ENCODE measurements at regions not wholly inside any gene's neighbourhood (a gene's known extent, or its start where the extent isn't known, plus 50 kb on each side); places are given as distances from the start of the nearest gene placed in this dataset.

- TF ChIP-seq CTCF (conservative IDR thresholded peaks at IDR 0.05; ENCODE audit: low read depth, low read length): no peak
- TF ChIP-seq POLR2A (IDR thresholded peaks at IDR 0.05; ENCODE audit: low read depth, low read length): no peak
- TF ChIP-seq NFE2L2 (IDR thresholded peaks at IDR 0.05; ENCODE audit: low read depth, low read length): no peak
- no peak for TF ChIP-seq MXI1 (IDR thresholded peaks at IDR 0.05; ENCODE audit: borderline replicate concordance, low read depth, low read length)
- no peak for TF ChIP-seq RCOR1 (IDR thresholded peaks at IDR 0.05; ENCODE audit: insufficient replicate concordance, low read length)
- TF ChIP-seq CEBPB (IDR thresholded peaks at IDR 0.05; ENCODE audit: low read depth, low read length): peak; percentile 56; the same call in 1 of the 2 replicates
- TF ChIP-seq RAD21 (IDR thresholded peaks at IDR 0.05; ENCODE audit: low read length): no peak
- peak; percentile 51; the same call in 1 of the 2 replicates for TF ChIP-seq BHLHE40 (IDR thresholded peaks at IDR 0.05; ENCODE audit: low read depth, low read length)
- TF ChIP-seq FOS (IDR thresholded peaks at IDR 0.05; ENCODE audit: low read depth, low read length): no peak
- TF ChIP-seq SMC3 (IDR thresholded peaks at IDR 0.05; ENCODE audit: low read depth, low read length): no peak
- TF ChIP-seq CHD1 (IDR thresholded peaks at IDR 0.05; ENCODE audit: low read depth, low read length): no peak
- no peak for TF ChIP-seq MAFK (IDR thresholded peaks at IDR 0.05; ENCODE audit: low read depth, low read length)
- no peak for TF ChIP-seq RFX5 (IDR thresholded peaks at IDR 0.05; ENCODE audit: low read depth, low read length)
Measured at GRCh38 chr15:94174399-94174802, 57.0 kb upstream of the MCTP2 start.
